Bronchial epithelial cell (primary cell): ENCODE measurements at regions not wholly inside any gene's neighbourhood (a gene's known extent, or its start where the extent isn't known, plus 50 kb on each side); places are given as distances from the start of the nearest gene placed in this dataset.

Source experiments
- DNase-seq: peaks from one replicate; pipeline ENCODE4 v3.0.0-alpha.2; 2010; ENCODE audit warnings: low read depth
- FAIRE-seq: peaks from 2 replicates; lab custom pipeline; 2011; peaks lifted over from hg19 to GRCh38; lab: Jason Lieb, UNC
- H3K27me3 ChIP-seq: 2 replicates; pipeline ENCODE4 v1.5.1; 2011; ENCODE audit warnings: low read length; ENCODE audit not compliant: control insufficient read depth, insufficient read depth
- H3K36me3 ChIP-seq: 2 replicates; pipeline ENCODE4 v1.5.1; 2011; ENCODE audit warnings: low read length; ENCODE audit not compliant: control insufficient read depth, insufficient read depth
- H3K4me3 ChIP-seq: 2 replicates; pipeline ENCODE4 v1.5.1; 2011; ENCODE audit warnings: mild to moderate bottlenecking, low read depth, low read length, control low read depth
- TF ChIP-seq, protein P1 (sequence below): IDR thresholded peaks from 2 replicates; pipeline ENCODE4 v1.5.1; 2011; ENCODE audit warnings: mild to moderate bottlenecking, moderate library complexity, low read length, control low read depth, inconsistent platforms; ENCODE audit not compliant: insufficient read depth, severe bottlenecking

DNA sequence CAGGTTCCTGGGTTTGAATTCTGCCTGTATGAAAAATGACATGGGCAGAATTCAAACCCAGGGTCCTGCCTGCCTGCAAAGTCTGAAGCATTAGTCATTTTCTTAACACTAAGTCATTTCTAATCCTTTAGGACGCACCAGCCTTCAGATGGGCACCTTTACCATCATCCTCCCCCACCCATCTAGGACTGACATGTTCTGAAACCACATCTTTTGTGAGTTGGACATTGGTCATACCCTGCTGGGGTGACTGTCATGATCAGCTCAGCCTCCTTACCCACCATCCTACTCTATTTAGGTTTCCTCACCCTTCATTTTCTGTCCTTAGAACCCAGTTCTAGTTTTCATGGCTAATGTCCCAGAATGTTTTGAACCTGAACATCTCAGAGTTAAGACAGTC is 104.9 kb downstream of the TRIB2 start:
- Histone ChIP-seq H3K36me3 (no peaks in the 10 kb centered on the region), H3K4me3 (no peak overlapping the region), H3K27me3 (no peaks in the 10 kb centered on the region)
- TF ChIP-seq, protein P1, sequence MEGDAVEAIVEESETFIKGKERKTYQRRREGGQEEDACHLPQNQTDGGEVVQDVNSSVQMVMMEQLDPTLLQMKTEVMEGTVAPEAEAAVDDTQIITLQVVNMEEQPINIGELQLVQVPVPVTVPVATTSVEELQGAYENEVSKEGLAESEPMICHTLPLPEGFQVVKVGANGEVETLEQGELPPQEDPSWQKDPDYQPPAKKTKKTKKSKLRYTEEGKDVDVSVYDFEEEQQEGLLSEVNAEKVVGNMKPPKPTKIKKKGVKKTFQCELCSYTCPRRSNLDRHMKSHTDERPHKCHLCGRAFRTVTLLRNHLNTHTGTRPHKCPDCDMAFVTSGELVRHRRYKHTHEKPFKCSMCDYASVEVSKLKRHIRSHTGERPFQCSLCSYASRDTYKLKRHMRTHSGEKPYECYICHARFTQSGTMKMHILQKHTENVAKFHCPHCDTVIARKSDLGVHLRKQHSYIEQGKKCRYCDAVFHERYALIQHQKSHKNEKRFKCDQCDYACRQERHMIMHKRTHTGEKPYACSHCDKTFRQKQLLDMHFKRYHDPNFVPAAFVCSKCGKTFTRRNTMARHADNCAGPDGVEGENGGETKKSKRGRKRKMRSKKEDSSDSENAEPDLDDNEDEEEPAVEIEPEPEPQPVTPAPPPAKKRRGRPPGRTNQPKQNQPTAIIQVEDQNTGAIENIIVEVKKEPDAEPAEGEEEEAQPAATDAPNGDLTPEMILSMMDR = no peak
- FAIRE-seq (no peak), DNase-seq (peak; percentile 32)

DNA sequence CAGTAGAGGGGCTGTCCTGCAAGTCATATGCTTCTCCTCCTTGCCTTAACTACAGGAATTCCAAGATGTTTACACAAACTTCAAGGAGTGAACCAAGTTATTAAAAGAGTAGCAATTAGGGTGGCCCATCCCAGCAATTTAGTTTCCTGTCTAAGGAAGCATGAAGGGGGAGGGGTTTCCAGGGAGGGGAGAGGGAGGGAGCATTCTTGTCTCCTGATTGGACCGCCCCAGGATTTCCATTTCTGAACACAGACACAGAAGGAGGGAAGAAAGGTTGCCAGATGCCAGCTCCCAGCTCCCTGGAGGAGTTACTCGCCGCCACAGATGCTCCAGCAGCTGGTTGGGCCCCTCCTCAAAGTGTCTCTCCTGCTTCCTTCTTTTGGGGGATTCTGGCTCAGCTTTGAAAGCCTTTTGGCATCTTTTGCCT is 107.6 kb downstream of the TRIB2 start:
- no peak for DNase-seq
- TF ChIP-seq, protein P1 = no peak
- no peak overlapping the region for H3K4me3 ChIP-seq
- H3K27me3 ChIP-seq = no peaks in the 10 kb centered on the region
- no peaks in the 10 kb centered on the region for H3K36me3 ChIP-seq
- no peak for FAIRE-seq

DNA sequence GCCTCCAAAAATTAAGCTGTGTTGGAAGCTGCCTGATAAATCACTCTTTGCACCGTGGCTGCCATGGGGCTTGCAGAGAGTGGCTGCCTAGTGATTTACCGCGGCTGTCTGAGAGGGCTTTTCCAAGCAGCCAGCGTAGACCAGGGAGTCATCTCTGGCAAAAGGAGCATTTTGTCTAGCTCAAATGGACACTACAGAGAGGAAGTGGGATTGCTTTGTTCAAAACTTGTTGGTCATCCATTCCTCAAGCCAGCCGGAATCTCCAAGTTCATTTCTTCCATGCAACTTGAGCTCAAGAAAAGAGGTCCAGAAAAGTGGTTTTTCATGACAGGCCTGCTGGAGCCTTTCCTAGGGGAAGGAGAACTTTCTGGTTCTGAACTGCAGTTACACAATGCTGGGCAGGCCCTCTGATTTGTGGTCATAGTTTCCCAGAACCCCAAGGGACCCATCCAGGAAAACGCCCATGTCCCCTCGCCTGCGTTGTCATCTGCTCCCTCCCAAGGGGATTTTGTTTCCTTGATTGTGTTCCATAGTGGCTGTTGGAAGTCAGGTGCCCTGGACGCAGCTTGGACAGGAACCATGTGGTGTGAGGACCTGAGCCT is 108.1 kb downstream of the TRIB2 start:
- Histone ChIP-seq H3K4me3 (no peak overlapping the region), H3K36me3 (no peaks in the 10 kb centered on the region), H3K27me3 (no peaks in the 10 kb centered on the region)
- TF ChIP-seq, protein P1 = no peak
- FAIRE-seq = peak; percentile 58
- no peak for DNase-seq

DNA sequence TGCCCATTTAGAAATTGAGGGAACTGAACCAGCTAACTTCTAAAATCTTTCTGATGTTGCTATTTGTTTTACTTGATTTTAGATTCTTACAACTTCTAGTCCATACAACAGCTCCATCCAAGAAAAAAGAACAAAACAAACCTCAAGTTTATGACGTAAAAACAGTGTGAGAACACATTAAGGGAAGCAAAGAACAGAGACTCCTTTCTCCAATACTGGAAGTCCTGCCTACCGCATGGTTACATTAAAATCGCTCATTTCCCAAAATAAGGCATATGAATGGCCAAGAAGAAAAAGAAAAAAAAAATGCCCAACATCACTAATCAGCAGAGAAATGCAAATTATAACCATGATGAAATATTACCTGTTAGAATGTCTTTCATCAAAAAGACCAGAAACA is 110.0 kb downstream of the TRIB2 start:
- TF ChIP-seq, protein P1 = no peak
- no peak for FAIRE-seq
- H3K27me3 ChIP-seq = no peaks in the 10 kb centered on the region
- no peaks in the 10 kb centered on the region for H3K36me3 ChIP-seq
- H3K4me3 ChIP-seq = no peak overlapping the region
- DNase-seq = no peak

DNA sequence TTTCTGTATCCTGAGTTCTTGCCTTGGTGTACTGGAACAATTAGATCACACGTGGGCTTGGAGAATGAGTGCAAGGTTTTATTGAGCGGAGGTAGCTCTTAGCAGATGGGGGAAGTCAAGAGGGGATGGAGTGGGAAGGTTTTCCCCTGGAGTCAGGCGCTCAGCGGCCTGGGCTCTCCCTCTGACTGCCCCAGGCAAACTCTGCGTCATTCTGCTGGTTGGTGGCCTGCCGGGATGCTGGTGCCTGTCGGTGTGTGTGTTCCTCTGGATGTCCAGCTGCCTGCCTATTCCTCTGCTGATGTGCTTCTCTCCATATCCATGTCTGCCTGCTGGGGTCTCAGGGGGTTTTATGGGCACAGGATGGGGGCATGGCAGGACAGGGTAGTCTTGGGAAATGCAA is 111.0 kb downstream of the TRIB2 start:
- FAIRE-seq (no peak), DNase-seq (no peak)
- Histone ChIP-seq H3K4me3 (no peak overlapping the region), H3K36me3 (no peaks in the 10 kb centered on the region), H3K27me3 (no peaks in the 10 kb centered on the region)
- TF ChIP-seq, protein P1 = no peak

DNA sequence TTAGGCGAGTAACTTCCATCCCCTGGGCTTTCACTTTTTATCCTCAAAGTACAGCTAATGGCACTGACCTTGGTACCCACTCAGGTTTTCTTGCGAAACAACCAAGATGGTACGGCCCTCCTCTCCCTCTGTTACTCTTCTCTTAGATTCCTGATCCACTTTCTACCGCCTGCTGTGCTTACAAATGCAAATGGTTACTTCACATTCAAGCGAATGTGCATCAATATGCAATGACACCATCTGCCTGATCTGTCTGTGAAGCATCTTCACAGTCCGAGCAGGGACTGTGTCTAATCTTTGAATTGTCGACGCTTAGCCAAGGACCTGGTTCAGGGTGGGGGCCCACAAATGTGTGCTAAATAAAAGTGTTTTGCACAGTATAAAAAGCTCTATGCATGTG is 112.2 kb downstream of the TRIB2 start:
- Histone ChIP-seq H3K36me3 (no peaks in the 10 kb centered on the region), H3K27me3 (no peaks in the 10 kb centered on the region), H3K4me3 (no peak overlapping the region)
- TF ChIP-seq, protein P1 = no peak
- FAIRE-seq (no peak), DNase-seq (no peak)
